ENCODE measurements at regions not wholly inside any gene's neighbourhood (a gene's known extent, or its start where the extent isn't known, plus 50 kb on each side); places are given as distances from the start of the nearest gene placed in this dataset.

- no peak for DNase-seq (ENCODE audit: low spot score)
These were observed 559.9 kb downstream of the TLE4 start for GRCh38 chr9:80131627-80132026.

- no peak for DNase-seq (ENCODE audit: low spot score)
These were observed 556.2 kb downstream of the TLE4 start for GRCh38 chr9:80127920-80128319.

GRCh38 chr9:80125731-80126264 is 554.0 kb downstream of the TLE4 start:
- no peak for DNase-seq (ENCODE audit: low spot score)

GRCh38 chr9:80117031-80117430 is 545.3 kb downstream of the TLE4 start:
- DNase-seq (ENCODE audit: low spot score): no peak

- DNase-seq (ENCODE audit: low spot score): no peak
These were observed 542.5 kb downstream of the TLE4 start for GRCh38 chr9:80114241-80114640.

- DNase-seq (ENCODE audit: low spot score): no peak
These were observed 536.3 kb downstream of the TLE4 start for GRCh38 chr9:80107931-80108660.

- no peak for DNase-seq (ENCODE audit: low spot score)
These were observed 525.7 kb downstream of the TLE4 start for GRCh38 chr9:80097476-80097875.

GRCh38 chr9:80094176-80094771 is 522.5 kb downstream of the TLE4 start:
- DNase-seq (ENCODE audit: low spot score): no peak

GRCh38 chr9:80093695-80094094 is 521.9 kb downstream of the TLE4 start:
- DNase-seq (ENCODE audit: low spot score): no peak

- DNase-seq (ENCODE audit: low spot score): no peak
These were observed 519.8 kb downstream of the TLE4 start for GRCh38 chr9:80091526-80091925.

- DNase-seq (ENCODE audit: low spot score): no peak
These were observed 518.6 kb downstream of the TLE4 start for GRCh38 chr9:80090317-80090716.

- DNase-seq (ENCODE audit: low spot score): no peak
These were observed 515.1 kb downstream of the TLE4 start for GRCh38 chr9:80086822-80087345.

- DNase-seq (ENCODE audit: low spot score): no peak
These were observed 514.6 kb downstream of the TLE4 start for GRCh38 chr9:80086386-80086785.

GRCh38 chr9:80085668-80086067 is 513.9 kb downstream of the TLE4 start:
- DNase-seq (ENCODE audit: low spot score): no peak

- no peak for DNase-seq (ENCODE audit: low spot score)
These were observed 510.4 kb downstream of the TLE4 start for GRCh38 chr9:80082213-80082612.

- no peak for DNase-seq (ENCODE audit: low spot score)
These were observed 507.1 kb downstream of the TLE4 start for GRCh38 chr9:80078826-80079225.

- DNase-seq (ENCODE audit: low spot score): no peak
These were observed 505.3 kb downstream of the TLE4 start for GRCh38 chr9:80077059-80077458.

GRCh38 chr9:80076162-80076561 is 504.4 kb downstream of the TLE4 start:
- no peak for DNase-seq (ENCODE audit: low spot score)

GRCh38 chr9:80074439-80074838 is 502.7 kb downstream of the TLE4 start:
- peak; percentile 10 for DNase-seq (ENCODE audit: low spot score)

- DNase-seq (ENCODE audit: low spot score): no peak
These were observed 500.7 kb downstream of the TLE4 start for GRCh38 chr9:80072451-80072850.

GRCh38 chr9:80070071-80070742 is 498.4 kb downstream of the TLE4 start:
- no peak for DNase-seq (ENCODE audit: low spot score)

- no peak for DNase-seq (ENCODE audit: low spot score)
These were observed 495.2 kb downstream of the TLE4 start for GRCh38 chr9:80066931-80067330.

GRCh38 chr9:80062567-80062966 is 490.8 kb downstream of the TLE4 start:
- DNase-seq (ENCODE audit: low spot score): no peak

Measured in pons (tissue), 1 donor.